LoVo (cell line): ENCODE measurements at regions not wholly inside any gene's neighbourhood (a gene's known extent, or its start where the extent isn't known, plus 50 kb on each side); places are given as distances from the start of the nearest gene placed in this dataset.
"Not testable (repeated sequence)": the region's sequence is repeated elsewhere in the genome, so short reads cannot be mapped to it uniquely, and the experiment has no call there.

Experiments used
- DNase-seq: peaks from one replicate; pipeline ENCODE4 v3.0.0-alpha.2; 2016; ENCODE audit warnings: low spot score

DNA sequence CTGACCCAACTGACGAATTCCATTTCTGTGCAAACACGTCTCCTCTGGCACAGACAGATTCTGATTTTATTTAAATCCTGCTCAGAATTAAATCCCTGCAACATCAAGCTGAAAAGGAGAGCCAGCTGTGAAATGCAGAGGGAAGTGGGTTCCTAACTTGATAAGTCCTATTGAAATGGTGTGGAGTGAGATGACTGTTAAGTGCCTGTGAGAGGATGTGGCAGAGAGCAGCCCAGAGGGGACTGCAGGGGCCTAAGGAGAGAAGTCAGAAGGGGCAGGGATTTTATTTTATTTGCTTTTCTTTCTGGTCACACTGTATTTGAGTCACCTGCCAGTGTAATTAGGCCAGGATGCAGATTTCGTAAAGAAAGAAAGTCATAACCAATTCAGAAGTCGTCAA lies 277.4 kb downstream of the NKX6-1 start:
- DNase-seq = no peak

DNA sequence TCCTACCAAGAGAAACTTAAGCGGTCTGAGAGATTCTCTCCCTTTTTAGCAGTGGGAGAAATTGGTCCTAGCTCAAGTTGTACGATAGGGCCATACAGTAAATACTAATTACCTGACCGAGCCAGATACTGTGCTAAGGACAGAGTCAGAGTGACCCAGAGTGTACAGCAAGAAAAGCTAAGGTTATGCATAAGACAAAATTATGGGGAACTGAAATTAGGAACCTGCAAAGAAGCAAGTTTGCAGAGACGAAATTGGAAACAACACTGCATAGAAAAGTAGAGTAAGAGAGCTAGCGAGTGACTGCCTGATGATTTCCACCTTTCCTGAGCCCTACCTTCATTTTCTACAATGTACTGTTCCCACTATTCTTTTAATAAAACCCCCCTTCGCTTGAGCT lies 278.1 kb downstream of the NKX6-1 start:
- DNase-seq = no peak

DNA sequence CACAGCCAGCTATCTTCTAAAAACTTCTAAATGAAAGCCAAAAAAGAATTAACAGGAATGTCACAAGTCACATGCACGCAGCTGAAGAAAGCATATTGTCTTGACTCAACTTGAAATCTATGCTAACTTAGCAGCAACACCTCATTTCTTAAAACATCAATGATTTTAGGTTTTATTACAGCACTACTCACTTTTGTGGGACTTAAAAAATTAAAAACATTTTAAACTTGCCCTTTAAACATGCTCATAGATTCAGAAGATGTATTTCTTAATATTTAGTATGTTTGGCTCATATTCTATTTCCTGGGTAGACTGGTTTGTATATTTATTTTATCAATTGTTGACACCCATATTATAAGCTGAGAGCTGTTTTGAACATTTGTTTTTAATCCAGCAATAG lies 279.4 kb downstream of the NKX6-1 start:
- DNase-seq = no peak

DNA sequence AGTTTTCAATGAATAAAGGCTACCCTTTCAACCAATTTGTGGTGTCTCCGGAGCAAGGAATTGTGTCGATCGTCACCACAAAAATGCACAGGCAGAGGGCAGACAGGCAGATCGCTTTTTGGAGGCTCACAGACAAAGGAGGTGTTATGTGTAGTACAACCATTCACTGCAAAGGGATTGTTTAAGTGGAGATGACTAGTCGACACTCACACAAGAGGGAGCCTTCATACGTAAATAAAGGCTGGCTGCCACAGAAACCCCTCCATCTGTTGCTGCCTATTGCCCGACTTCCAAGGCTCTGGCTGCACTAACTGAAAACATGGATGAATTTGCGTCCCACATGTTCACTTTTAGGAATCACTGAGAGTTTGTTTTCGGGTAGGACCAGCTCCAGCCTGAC lies 281.1 kb downstream of the NKX6-1 start:
- DNase-seq = no peak

DNA sequence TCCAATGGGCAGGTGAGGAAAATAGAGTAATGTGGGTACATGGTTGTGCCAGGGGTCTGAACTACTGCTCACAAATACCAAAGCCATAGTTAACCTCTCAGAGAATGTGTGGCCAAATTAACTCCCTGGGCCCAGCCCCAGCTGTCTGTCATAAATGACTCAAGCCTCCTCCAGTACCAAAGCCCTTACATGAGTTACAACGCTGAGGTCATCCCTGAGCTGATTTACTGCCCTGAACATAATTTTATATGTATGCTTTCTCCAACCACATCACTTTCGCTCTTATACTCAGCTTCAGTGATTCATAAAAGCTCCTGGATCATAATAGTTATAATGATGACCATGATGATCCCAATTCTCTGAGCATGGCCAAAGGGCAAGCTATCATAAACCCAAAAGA lies 283.9 kb downstream of the NKX6-1 start:
- no peak for DNase-seq

DNA sequence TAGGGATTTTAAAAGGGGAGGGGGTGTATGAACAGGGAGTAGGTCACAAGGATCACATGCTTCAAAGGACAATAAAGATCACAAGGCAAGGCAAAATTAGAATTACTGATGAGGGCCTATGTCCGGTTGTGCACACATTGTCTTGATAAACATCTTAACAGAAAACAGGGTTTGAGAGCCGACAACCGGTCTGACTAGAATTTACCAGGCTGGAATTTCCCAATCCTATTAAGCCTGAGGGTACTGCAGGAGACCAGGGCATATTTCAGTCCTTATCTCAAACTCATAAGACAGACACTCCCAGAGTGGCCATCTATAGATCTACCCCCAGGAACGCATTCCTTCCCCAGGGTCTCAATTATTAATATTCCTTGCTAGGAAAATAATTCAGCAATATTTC lies 292.9 kb downstream of the NKX6-1 start:
- DNase-seq = not testable (repeated sequence)

DNA sequence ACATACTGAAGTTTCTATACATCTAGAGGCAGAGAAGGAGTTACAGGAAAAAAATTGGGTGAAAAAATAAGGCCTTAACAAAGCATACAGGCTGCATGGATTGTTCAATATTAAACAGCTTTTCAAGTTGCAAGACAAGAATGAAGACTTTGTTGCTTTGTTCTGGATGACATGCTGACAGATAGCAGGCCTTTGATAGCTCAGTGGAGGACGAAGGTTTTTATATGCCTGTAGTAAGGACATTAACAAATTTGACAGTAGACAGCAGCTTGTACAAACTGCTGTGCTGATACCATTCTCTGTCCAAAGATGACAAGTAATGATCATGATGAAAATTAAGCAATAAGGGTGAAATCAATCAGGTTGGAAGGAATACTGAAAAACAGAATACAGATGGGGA lies 309.9 kb downstream of the NKX6-1 start:
- DNase-seq = no peak

DNA sequence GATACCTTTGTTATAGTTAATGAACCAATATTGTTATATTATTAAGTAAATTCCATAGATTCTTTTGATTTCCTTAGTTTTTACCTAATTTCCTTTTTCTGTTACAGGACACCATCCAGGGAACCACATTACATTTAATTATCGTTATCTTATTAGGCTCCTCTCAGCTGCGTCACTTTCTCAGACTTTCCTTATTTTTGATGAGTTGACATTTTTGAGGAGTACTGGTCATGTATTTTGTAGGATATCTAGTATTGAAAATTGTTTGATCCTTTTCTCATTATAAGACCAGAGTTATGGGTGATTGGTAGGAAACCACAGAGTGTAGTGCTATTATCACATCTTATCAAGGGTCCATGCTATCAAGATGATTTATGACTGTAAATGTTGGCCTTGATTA lies 319.7 kb downstream of the NKX6-1 start:
- no peak for DNase-seq

DNA sequence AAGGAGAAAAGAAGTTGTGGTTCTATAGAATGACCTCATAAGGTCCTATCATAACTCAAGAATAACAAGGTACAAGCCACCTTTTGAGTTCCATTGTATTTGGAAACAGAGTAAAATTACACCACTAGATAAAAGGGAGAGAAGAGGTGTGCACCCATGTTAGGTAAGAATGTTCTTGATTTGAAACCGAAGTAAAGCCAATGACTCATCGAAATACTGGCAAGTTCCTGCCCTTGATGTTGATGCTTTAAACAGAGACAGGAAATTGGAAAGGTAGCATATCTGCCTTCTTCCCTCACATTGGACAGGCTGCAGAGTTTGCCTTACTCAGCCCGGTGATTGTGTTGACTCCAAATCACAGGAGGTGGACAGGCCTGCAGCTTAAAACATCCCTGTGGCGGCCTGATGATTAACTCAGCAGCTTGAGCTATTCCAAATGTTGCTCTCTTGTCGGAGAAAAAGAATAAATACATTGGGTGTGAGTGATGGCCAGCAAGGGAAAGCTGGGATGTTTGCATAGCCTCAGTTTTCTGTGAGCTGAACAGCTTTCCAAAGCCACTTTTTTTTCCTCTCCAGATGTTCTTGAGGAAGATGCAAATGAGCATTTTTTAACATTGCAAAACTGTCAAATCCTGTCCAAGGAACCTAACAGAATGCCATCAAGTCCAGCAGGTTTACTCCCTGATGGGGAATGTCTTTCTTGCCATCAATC lies 321.1 kb downstream of the NKX6-1 start:
- DNase-seq = no peak

DNA sequence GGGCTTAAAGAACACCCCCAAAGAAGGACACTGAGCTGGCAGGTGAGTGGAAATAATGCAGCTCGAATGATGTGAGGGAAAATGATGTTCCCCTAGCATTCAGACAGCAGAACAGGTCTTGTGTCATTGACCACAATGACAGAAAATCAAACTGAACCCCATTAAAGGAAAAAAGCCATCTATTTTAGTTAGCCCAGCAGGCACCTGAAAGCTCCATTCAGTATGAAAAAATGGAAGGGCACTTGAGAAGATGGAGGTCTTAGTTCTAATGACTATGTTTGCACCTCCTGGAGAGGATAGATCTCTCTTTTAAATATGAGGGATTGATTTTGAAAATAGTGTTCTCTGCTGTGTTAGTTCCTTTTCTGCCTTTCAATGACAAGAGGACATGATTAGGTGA lies 323.1 kb downstream of the NKX6-1 start:
- no peak for DNase-seq

DNA sequence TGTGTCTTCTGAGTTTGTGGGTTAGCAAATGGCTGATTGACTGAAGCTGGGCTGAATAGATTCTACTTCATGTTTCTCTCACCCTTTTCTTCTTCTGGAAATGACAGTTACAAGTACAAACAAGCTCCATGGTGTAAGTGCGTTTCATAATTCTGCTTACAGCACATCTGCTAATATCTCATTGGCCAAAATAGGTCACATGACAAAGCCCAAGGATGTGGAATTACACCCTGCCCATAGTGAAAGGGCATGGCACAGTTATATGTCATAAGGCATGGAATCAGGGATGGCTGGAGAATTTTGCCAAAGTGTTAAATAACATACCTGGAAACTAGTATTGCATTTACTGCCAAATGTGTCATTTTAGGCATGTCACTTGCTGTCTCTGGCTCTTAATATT lies 327.2 kb downstream of the NKX6-1 start:
- DNase-seq = no peak

DNA sequence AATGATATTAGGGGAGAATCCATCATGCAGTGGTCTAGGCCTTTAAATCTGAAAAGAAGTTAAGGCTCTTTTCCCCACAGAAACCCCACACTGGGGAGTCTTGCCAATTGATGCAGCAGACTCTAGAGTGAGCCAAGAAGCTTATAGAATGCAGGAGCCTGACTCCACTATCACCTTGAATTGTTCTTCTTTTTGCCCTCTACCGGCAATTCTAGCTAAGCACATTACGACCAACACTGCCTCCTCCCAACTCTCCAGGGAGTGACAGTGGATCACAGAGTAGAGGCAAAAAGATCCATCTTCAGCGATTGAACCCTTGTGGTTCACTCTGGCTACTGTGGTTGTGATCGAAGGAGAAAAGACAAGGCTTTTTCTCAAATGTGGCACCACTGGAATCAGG lies 331.5 kb downstream of the NKX6-1 start:
- no peak for DNase-seq

DNA sequence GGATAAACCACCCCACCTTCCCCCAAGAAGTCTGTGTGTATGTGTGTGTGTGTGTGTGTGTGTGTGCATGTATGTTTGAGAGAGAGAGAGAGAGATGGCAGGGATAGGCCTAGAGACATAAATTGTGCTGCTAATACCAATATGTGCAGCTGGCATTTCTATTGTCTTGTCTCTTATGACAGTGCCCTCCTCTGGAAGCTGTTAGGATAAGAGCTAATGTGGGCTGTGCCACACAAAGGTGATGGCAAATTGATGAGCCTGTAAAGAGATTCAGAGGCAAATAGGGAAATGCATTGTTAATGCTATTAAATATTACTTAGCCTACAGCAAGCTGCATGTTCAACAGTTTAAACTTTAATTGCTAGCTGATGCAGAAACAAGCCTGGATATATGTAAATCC lies 332.0 kb downstream of the NKX6-1 start:
- no peak for DNase-seq

DNA sequence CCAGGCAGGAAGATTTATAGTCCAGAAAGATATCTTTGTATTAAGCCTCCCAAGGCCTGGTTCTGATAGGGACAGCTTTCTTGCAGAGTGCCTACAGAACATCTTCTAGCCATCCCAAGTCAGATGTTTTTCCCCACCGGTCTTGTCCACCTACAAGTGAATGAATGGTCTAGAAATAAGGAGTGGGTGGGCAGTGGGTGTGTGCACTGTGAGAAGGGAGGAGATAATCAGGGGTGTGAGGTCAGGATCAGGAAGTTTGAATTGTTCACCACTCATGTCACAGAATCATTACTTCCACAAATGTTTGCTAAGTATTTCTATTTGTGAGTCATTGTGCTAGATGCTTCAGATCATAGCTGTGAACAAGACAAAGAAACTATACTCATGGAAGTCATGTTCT lies 332.6 kb downstream of the NKX6-1 start:
- DNase-seq = no peak

DNA sequence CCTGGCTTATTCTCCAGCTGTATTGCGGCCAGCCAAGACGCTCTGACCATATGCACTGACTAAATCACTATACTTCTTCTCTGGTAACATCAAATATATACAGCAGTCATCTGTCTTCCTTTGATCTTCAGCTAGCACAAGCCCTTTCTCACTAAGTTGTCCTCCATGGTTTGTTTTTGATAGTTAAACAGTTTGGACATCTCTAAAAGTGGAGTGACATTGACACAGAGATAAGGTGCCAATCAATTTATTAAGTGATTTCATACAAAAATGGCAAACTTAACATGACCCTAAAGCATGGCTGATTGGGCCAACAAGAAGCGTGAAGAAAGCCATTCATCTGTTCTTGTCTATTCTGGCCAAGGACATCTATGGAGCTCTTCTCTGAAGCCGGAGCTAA lies 334.9 kb downstream of the NKX6-1 start:
- no peak for DNase-seq

DNA sequence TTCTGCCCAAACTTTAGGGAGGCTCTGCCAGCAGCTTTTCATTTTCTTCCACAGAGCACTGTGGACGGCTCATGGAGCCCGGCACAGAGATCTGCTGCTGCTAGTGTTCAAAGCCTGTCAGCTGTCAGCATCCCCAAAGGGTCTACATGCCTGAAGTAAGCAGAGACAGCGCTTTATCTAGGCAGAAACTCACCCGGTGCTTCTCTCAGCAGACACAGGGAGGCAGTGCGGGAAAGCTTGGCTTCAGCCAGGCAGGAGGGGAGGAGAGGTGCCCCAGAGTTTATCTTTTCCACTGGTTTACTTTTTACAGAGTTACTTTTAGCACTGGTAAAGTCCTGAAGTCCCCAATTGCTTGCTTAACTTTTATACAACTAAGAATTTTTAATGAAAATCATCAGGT lies 339.3 kb downstream of the NKX6-1 start:
- DNase-seq = no peak

DNA sequence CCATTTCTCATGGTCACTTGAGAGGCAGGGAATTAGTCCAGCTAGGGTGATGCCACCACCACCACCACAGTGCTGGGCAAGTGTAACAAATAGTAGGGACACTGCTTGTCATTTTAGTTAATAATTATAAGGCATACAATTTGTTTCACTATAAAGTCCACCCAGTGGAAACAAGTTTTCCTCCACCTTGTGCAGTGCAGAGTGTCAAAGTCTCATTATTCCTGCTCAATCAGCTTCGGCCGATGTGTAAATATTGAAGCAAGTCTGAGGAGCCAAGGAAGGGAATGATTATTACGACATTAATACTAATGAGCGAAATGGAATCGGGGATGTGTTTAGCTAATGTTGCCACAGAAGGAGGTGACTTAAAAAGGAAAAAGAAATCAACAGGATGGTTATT lies 340.4 kb downstream of the NKX6-1 start:
- no peak for DNase-seq

DNA sequence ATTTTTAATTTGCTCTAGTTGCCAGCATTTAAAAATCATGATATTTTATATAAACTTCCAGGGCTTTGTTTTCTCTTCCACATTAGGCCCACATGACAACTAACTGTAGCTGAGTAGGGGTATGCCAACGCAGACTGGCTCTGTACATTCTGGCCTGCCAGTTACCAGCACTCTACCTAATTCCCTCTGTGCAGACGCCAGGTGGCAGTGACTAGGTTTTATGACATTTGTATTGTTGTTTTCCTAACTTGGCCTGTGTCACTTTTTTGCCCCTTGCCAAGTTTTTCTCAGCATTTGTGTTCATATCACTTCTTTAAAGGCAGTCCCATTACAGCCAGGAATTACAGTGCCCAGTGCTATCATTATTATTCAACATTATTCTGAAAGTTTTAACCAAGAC lies 347.5 kb downstream of the NKX6-1 start:
- DNase-seq = peak; percentile 7

DNA sequence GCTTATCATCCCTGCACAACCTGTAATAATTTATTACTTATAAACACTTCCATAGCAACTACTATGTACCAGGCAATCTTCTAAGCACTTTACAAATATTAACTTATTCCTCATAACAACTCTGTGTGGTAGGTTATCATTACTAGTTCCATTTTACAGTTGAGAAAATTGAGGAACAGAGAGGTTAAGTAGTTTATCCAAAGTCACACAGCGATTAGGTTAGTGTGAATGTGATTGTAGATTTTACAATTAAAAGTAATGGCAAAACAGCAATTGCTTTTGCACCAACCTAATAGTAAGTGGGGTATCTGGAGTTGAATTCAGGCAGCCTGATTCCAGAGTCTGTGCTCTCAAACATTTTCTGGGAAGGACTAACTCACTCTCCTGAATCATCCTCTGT lies 348.9 kb downstream of the NKX6-1 start:
- no peak for DNase-seq

DNA sequence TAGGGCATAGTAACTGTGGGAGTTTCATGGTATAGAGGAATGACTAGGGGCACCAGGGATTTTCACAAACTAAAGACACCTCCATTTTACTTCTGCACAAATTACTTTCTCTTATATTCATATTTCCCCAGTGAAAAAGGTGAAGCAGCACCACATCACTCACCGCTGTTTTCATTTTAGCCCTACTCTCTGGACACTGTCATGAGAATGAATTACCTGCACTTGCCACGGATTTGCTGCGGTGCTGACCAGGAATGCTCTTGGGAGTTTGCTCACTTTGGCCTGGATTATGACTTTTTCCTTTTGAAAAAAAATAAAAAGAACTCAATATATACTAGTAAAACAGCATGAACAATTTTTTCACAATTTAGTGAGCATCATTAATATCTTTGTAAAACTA lies 351.3 kb downstream of the NKX6-1 start:
- DNase-seq = no peak

DNA sequence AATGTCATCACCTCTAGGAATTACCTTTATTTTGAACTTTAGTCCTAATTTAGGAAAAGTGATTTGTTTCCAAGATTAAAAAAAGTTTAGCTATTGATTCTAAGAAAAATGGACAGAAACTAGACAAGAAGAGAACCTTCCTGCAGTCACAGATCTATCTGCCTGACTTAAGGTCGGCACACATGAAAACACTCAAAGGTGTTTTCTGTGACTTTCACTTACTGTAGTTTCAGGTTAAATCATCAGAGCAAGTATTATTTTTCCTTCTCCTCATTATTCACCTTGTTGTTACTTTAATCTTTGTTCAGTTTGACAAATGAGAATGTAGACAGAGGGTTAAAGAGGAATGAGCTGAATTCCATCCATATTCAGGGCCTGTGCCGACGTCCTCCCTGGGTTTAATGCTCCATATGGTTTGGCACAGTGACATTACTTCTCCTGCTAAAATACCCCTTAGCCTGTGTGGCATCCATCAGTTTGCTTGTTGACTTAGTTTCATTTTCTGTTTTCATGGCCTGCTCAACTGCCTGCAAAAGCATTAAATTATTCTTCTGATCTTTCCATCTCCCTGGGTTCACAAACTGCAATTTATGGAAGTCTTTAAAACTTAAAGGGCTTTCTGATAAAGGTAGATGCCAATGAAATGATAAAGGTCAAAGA lies 352.7 kb downstream of the NKX6-1 start:
- DNase-seq = no peak

DNA sequence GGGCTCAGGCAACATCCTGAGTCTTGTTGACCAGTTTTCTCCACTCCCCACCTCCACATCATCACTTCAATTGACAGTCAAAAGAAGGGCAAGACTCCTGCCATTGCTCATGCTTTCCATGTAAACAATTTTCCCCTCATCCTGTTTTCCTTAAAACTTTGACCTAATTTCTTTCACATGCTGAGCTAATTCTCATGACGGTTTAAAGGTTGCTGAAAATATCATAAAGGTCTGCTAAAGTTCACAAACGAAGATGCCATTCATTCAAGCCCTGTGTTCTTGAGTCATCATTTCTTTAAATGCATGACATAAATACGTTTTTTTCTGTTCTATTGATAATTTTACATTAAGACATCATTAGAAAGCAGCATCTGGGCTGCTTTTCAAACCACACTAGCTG lies 353.9 kb downstream of the NKX6-1 start:
- no peak for DNase-seq

DNA sequence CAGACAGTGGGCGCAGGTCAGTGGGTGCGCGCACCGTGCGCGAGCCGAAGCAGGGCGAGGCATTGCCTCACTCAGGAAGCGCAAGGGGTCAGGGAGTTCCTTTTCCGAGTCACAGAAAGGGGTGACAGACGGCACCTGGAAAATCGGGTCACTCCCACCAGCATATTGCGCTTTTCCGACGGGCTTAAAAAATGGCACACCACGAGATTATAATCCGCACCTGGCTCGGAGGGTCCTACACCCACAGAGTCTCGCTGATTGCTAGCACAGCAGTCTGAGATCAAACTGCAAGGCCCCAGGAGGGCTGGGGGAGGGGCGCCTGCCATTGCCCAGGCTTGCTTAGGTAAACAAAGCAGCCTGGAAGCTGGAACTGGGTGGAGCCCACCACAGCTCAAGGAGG lies 372.2 kb downstream of the NKX6-1 start:
- DNase-seq = not testable (repeated sequence)
